Cardiac muscle cell (in vitro differentiated cells and primary cell): ENCODE measurements at regions not wholly inside any gene's neighbourhood (a gene's known extent, or its start where the extent isn't known, plus 50 kb on each side); places are given as distances from the start of the nearest gene placed in this dataset.

Source experiments
- DNase-seq, 2 donors: peaks; one replicate each; pipeline versions ENCODE4 v3.0.0 to v3.0.0-alpha.2; 2010 to 2017; ENCODE audit warnings: low read depth in 1 of 2, low spot score in 1 of 2
- H3K27ac ChIP-seq: fragments of 200-600 bp; sonication (generic); 2 replicates; pipeline ENCODE4 v1.5.1; 2016
- H3K27me3 ChIP-seq: fragments of 200-600 bp; sonication (generic); 2 replicates; pipeline ENCODE4 v1.6.0; 2016; ENCODE audit warnings: control low read depth
- H3K36me3 ChIP-seq: fragments of 200-600 bp; sonication (generic); 2 replicates; pipeline ENCODE4 v1.5.1; 2016; ENCODE audit warnings: control low read depth
- H3K4me1 ChIP-seq: fragments of 200-600 bp; sonication (generic); 2 replicates; pipeline ENCODE4 v1.8.1; 2017; ENCODE audit warnings: low read depth, mild to moderate bottlenecking, mixed run types
- H3K4me3 ChIP-seq: fragments of 200-600 bp; sonication (generic); 2 replicates; pipeline ENCODE4 v1.5.1; 2016; ENCODE audit warnings: mild to moderate bottlenecking
- H3K9me3 ChIP-seq: fragments of 200-600 bp; sonication (generic); 2 replicates; pipeline ENCODE4 v1.5.1; 2017; ENCODE audit warnings: low read depth, mild to moderate bottlenecking, control low read depth
- CTCF ChIP-seq: IDR thresholded peaks from 2 replicates; pipeline ENCODE4 v1.5.1; 2012; ENCODE audit warnings: low read depth, mild to moderate bottlenecking, low read length

- H3K36me3 ChIP-seq: no peaks in the 10 kb centered on the region
- H3K27ac ChIP-seq: no peak overlapping the region
- no peak for DNase-seq
- H3K4me3 ChIP-seq: no peak overlapping the region
- no peak for TF ChIP-seq CTCF
- H3K4me1 ChIP-seq: peaks cover 7% of the 10 kb centered on the region
- no peaks in the 10 kb centered on the region for H3K27me3 ChIP-seq
- H3K9me3 ChIP-seq: no peaks in the 10 kb centered on the region
Observed at GRCh38 chr12:67917811-67918210, 71.4 kb upstream of the IFNG-AS1 start.

GRCh38 chr12:67918441-67918840 lies 70.8 kb upstream of the IFNG-AS1 start:
- Histone ChIP-seq H3K27ac (no peak overlapping the region), H3K36me3 (no peaks in the 10 kb centered on the region), H3K4me1 (peaks cover 7% of the 10 kb centered on the region), H3K4me3 (no peak overlapping the region), H3K9me3 (no peaks in the 10 kb centered on the region), H3K27me3 (no peaks in the 10 kb centered on the region)
- no peak for TF ChIP-seq CTCF
- no peak for DNase-seq

GRCh38 chr12:67919406-67919805 lies 69.8 kb upstream of the IFNG-AS1 start:
- H3K27ac ChIP-seq: no peak overlapping the region
- no peak for TF ChIP-seq CTCF
- DNase-seq: no peak

GRCh38 chr12:67920413-67920812 lies 68.8 kb upstream of the IFNG-AS1 start:
- no peak overlapping the region for H3K4me3 ChIP-seq
- peaks cover 8% of the 10 kb centered on the region for H3K4me1 ChIP-seq
- no peak for TF ChIP-seq CTCF
- no peak overlapping the region for H3K27ac ChIP-seq
- no peaks in the 10 kb centered on the region for H3K36me3 ChIP-seq
- H3K27me3 ChIP-seq: no peaks in the 10 kb centered on the region
- no peaks in the 10 kb centered on the region for H3K9me3 ChIP-seq
- no peak for DNase-seq

More at GRCh38 chr12:67919406-67919805, 69.8 kb upstream of the IFNG-AS1 start:
- Histone ChIP-seq H3K27me3 (no peaks in the 10 kb centered on the region), H3K9me3 (no peaks in the 10 kb centered on the region), H3K36me3 (no peaks in the 10 kb centered on the region), H3K4me1 (peaks cover 7% of the 10 kb centered on the region), H3K4me3 (no peak overlapping the region)

GRCh38 chr12:67921286-67921685 lies 68.0 kb upstream of the IFNG-AS1 start:
- Histone ChIP-seq H3K36me3 (no peaks in the 10 kb centered on the region), H3K4me1 (peaks cover 16% of the 10 kb centered on the region), H3K27me3 (no peaks in the 10 kb centered on the region), H3K27ac (no peak overlapping the region), H3K4me3 (no peak overlapping the region), H3K9me3 (no peaks in the 10 kb centered on the region)
- no peak for TF ChIP-seq CTCF
- DNase-seq: no peak

- Histone ChIP-seq H3K36me3 (no peaks in the 10 kb centered on the region), H3K4me3 (no peak overlapping the region), H3K4me1 (peaks cover 12% of the 10 kb centered on the region), H3K9me3 (no peaks in the 10 kb centered on the region), H3K27me3 (no peaks in the 10 kb centered on the region), H3K27ac (no peak overlapping the region)
- no peak for DNase-seq
- TF ChIP-seq CTCF: no peak
Observed at GRCh38 chr12:67922245-67922644, 67.0 kb upstream of the IFNG-AS1 start.
